Peyer's patch (tissue), 4 donors: ENCODE measurements at regions not wholly inside any gene's neighbourhood (a gene's known extent, or its start where the extent isn't known, plus 50 kb on each side); places are given as distances from the start of the nearest gene placed in this dataset.

Experiments
- POLR2A ChIP-seq, 2 donors: fragments of 450-650 bp; IDR thresholded peaks; one replicate each; pipeline ENCODE4 v1.5.1; 2017; ENCODE audit warnings: antibody characterized with exemption in 2 of 2, mild to moderate bottlenecking in 2 of 2, moderate library complexity in 2 of 2
- TF ChIP-seq, protein P1 (sequence below), 6 experiments: fragments of 450-650 bp in 4 of 6; fragments of 200-600 bp in 2 of 6; sonication (generic) in 1 of 6; IDR thresholded peaks; one replicate each; pipeline ENCODE4 v1.5.1; 2017 to 2019; ENCODE audit warnings: antibody characterized with exemption in 6 of 6, mild to moderate bottlenecking in 3 of 6, moderate library complexity in 1 of 6

- TF ChIP-seq, protein P1, sequence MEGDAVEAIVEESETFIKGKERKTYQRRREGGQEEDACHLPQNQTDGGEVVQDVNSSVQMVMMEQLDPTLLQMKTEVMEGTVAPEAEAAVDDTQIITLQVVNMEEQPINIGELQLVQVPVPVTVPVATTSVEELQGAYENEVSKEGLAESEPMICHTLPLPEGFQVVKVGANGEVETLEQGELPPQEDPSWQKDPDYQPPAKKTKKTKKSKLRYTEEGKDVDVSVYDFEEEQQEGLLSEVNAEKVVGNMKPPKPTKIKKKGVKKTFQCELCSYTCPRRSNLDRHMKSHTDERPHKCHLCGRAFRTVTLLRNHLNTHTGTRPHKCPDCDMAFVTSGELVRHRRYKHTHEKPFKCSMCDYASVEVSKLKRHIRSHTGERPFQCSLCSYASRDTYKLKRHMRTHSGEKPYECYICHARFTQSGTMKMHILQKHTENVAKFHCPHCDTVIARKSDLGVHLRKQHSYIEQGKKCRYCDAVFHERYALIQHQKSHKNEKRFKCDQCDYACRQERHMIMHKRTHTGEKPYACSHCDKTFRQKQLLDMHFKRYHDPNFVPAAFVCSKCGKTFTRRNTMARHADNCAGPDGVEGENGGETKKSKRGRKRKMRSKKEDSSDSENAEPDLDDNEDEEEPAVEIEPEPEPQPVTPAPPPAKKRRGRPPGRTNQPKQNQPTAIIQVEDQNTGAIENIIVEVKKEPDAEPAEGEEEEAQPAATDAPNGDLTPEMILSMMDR (IDR thresholded peaks at IDR 0.05): no peak
- TF ChIP-seq POLR2A (IDR thresholded peaks at IDR 0.05): no peak
Observed at GRCh38 chr1:93773049-93773838, 91.6 kb upstream of the BCAR3 start.
